Endothelial cell of umbilical vein (primary cell): ENCODE measurements at regions not wholly inside any gene's neighbourhood (a gene's known extent, or its start where the extent isn't known, plus 50 kb on each side); places are given as distances from the start of the nearest gene placed in this dataset.

Experiments
- BruUV-seq: library from RNA; stranded (reverse); fragments of 400-500 nt; replicated peaks from 2 replicates; lab custom pipeline; 2021; lab: Mats Ljungman, UMichigan
- CTCF ChIA-PET: fragments of 300-600, 350-600 bp; sonication (Branson Sonifier 250); formaldehyde crosslinking; loops from one replicate; lab custom pipeline; 2021; ENCODE audit warnings: antibody characterized with exemption, inconsistent platforms; lab: Charles Lee
- POLR2A ChIA-PET: fragments of 300-600, 350-600 bp; sonication (Branson Sonifier 250); formaldehyde crosslinking; loops from one replicate; lab custom pipeline; 2021; ENCODE audit warnings: antibody characterized with exemption, inconsistent platforms; lab: Charles Lee
- DNase-seq: peaks from one replicate; pipeline ENCODE4 v3.0.0-alpha.2; 2011; ENCODE audit warnings: low read depth, low spot score
- FAIRE-seq: peaks from 2 replicates; lab custom pipeline; 2011; peaks lifted over from hg19 to GRCh38; lab: Jason Lieb, UNC
- H2AFZ ChIP-seq: 2 replicates; pipeline ENCODE4 v1.6.0; 2012; ENCODE audit warnings: low read depth, low read length, control low read depth, inconsistent platforms
- H3K27ac ChIP-seq: 2 replicates; pipeline ENCODE4 v1.5.1; 2011; ENCODE audit warnings: low read depth, mild to moderate bottlenecking, control low read depth, low read length, moderate library complexity; ENCODE audit not compliant: insufficient read depth
- H3K27me3 ChIP-seq, 2 experiments: 2 replicates each; pipeline versions ENCODE4 v1.6.0 to v1.6.1; 2011; ENCODE audit warnings: low read length in 2 of 2, mixed read lengths in 1 of 2; ENCODE audit not compliant: control insufficient read depth in 2 of 2, insufficient read depth in 2 of 2
- H3K36me3 ChIP-seq, 2 experiments: 2 replicates in 1 of 2; 3 replicates in 1 of 2; pipeline ENCODE4 v1.5.1; 2011; ENCODE audit warnings: low read length in 2 of 2, mild to moderate bottlenecking in 1 of 2, moderate library complexity in 1 of 2; ENCODE audit not compliant: control insufficient read depth in 2 of 2, insufficient read depth in 2 of 2; ENCODE audit errors: extremely low read depth in 1 of 2
- H3K4me1 ChIP-seq: 3 replicates; pipeline ENCODE4 v1.5.1; 2011; ENCODE audit warnings: mild to moderate bottlenecking, low read length; ENCODE audit not compliant: control insufficient read depth, insufficient read depth; ENCODE audit errors: extremely low read depth
- H3K4me2 ChIP-seq: 2 replicates; pipeline ENCODE4 v1.6.1; 2011; ENCODE audit warnings: low read length, control low read depth, mixed read lengths; ENCODE audit not compliant: insufficient read depth
- H3K4me3 ChIP-seq, 3 experiments: fragments of 200-600 bp in 1 of 3; sonication (generic), shearing (Covaris generic) in 1 of 3; replicated peaks in 1 of 3; 2 replicates each; pipeline ENCODE4 v1.5.1; 2011 to 2016; ENCODE audit warnings: control low read depth in 3 of 3, low read length in 3 of 3, mild to moderate bottlenecking in 2 of 3, inconsistent platforms in 1 of 3, low read depth in 1 of 3, moderate library complexity in 1 of 3; ENCODE audit not compliant: insufficient read depth in 1 of 3
- H3K79me2 ChIP-seq: 2 replicates; pipeline ENCODE4 v1.6.0; 2012; ENCODE audit warnings: low read length, inconsistent platforms; ENCODE audit not compliant: control insufficient read depth, insufficient read depth
- H3K9ac ChIP-seq: replicated peaks from 2 replicates; pipeline ENCODE3; 2011; ENCODE audit warnings: low read length, control low read depth; ENCODE audit not compliant: insufficient read depth; ENCODE audit errors: extremely low read depth
- H3K9me1 ChIP-seq: replicated peaks from 3 replicates; pipeline ENCODE4 v1.6.0; 2011; ENCODE audit warnings: mild to moderate bottlenecking, low read length; ENCODE audit not compliant: control insufficient read depth, insufficient read depth; ENCODE audit errors: extremely low read depth
- H3K9me3 ChIP-seq: replicated peaks from 2 replicates; pipeline ENCODE4 v1.5.1; 2012; ENCODE audit warnings: low read length, inconsistent platforms; ENCODE audit not compliant: control insufficient read depth, insufficient read depth
- H4K20me1 ChIP-seq: replicated peaks from 2 replicates; pipeline ENCODE3; 2011; ENCODE audit warnings: mild to moderate bottlenecking, low read length; ENCODE audit not compliant: control insufficient read depth, insufficient read depth; ENCODE audit errors: extremely low read depth
- CTCF ChIP-seq, 2 donors: IDR thresholded peaks; 1 replicate in 1 of 2; 2 replicates in 1 of 2; pipeline ENCODE4 v1.5.1; 2011; ENCODE audit warnings: low read length in 2 of 2, mild to moderate bottlenecking in 2 of 2, moderate library complexity in 2 of 2, control low read depth in 1 of 2, inconsistent platforms in 1 of 2, low read depth in 1 of 2; ENCODE audit not compliant: insufficient read depth in 1 of 2; ENCODE audit errors: extremely low read depth in 1 of 2
- EZH2 ChIP-seq: IDR thresholded peaks from 2 replicates; pipeline ENCODE4 v1.6.1; 2012; ENCODE audit warnings: borderline replicate concordance, low read depth, mild to moderate bottlenecking, moderate library complexity, low read length, inconsistent platforms; ENCODE audit not compliant: severe bottlenecking
- FOS ChIP-seq: IDR thresholded peaks from 2 replicates; pipeline ENCODE4 v1.6.1; 2011; ENCODE audit warnings: mild to moderate bottlenecking, low read length, moderate library complexity, borderline replicate concordance; ENCODE audit not compliant: insufficient read depth
- GATA2 ChIP-seq: IDR thresholded peaks from 2 replicates; pipeline ENCODE4 v1.7.0; 2011; ENCODE audit warnings: low read depth, mild to moderate bottlenecking, moderate library complexity, mixed read lengths, low read length; ENCODE audit not compliant: insufficient read length, insufficient read depth
- JUN ChIP-seq: IDR thresholded peaks from 2 replicates; pipeline ENCODE4 v1.6.1; 2011; ENCODE audit warnings: borderline replicate concordance, low read depth; ENCODE audit not compliant: insufficient read length, insufficient read depth
- MAX ChIP-seq: IDR thresholded peaks from 2 replicates; pipeline ENCODE4 v1.6.1; 2011; ENCODE audit not compliant: insufficient read depth, insufficient read length
- MYC ChIP-seq: IDR thresholded peaks from one replicate; pipeline ENCODE4 v1.6.1; 2011; ENCODE audit warnings: mild to moderate bottlenecking, low read depth, low read length
- POLR2A ChIP-seq: IDR thresholded peaks from 2 replicates; pipeline ENCODE4 v1.6.1; 2012; ENCODE audit warnings: low read depth, mild to moderate bottlenecking, control low read depth, low read length
- POLR2AphosphoS5 ChIP-seq: IDR thresholded peaks from 2 replicates; pipeline ENCODE4 v1.6.1; 2012; ENCODE audit warnings: low read depth, mild to moderate bottlenecking, control low read depth, low read length, moderate library complexity; ENCODE audit not compliant: insufficient read depth
- dilution Hi-C: fragments of 300-500 bp; cut with MboI; formaldehyde crosslinking; loops from one replicate; pipeline ENCODE4 v1.15.0; 2019; ENCODE audit warnings: low sequenced_read_pairs; ENCODE audit not compliant: extremely low pct_ligation_motif_present
- intact Hi-C: fragments of 100-400 bp; cut with micrococcal nuclease; formaldehyde crosslinking; loops from one replicate; pipeline ENCODE4 v1.10.0; 2022

- FAIRE-seq = no peak
These were observed 696.3 kb upstream of the SLC10A2 start for GRCh38 chr13:103762523-103762922.

GRCh38 chr13:103759361-103759760 lies 693.1 kb upstream of the SLC10A2 start:
- no peaks in the 10 kb centered on the region for H3K4me1 ChIP-seq
- no peaks in the 10 kb centered on the region for H3K27me3 ChIP-seq
- BruUV-seq = no TSS peak
- FAIRE-seq = no peak
- H3K79me2 ChIP-seq = no peaks in the 10 kb centered on the region
- no peak overlapping the region for H3K4me2 ChIP-seq
- no peaks in the 10 kb centered on the region for H3K9me1 ChIP-seq
- no peak overlapping the region for H2AFZ ChIP-seq
- no peaks in the 10 kb centered on the region for H4K20me1 ChIP-seq
- intact Hi-C loops = no loop called here
- no peak for TF ChIP-seq MAX
- no peak for TF ChIP-seq GATA2
- no peak for TF ChIP-seq CTCF (IDR thresholded peaks at IDR 0.05; ENCODE audit: extremely low read depth in 1 of 2, insufficient read depth in 1 of 2, low read depth in 1 of 2, low read length in 2 of 2)
- TF ChIP-seq FOS = no peak
- TF ChIP-seq MYC = no peak
- TF ChIP-seq EZH2 = no peak
- no peak for TF ChIP-seq POLR2AphosphoS5
- no peak for TF ChIP-seq JUN
- TF ChIP-seq POLR2A = no peak
- H3K36me3 ChIP-seq = no peaks in the 10 kb centered on the region
- H3K27ac ChIP-seq = no peak overlapping the region
- dilution Hi-C loops = no loop called here
- no peak for DNase-seq
- H3K9me3 ChIP-seq = no peaks in the 10 kb centered on the region
- ChIA-PET POLR2A (no interaction called here), CTCF (no interaction called here)
- no peak overlapping the region for H3K9ac ChIP-seq
- no peak overlapping the region for H3K4me3 ChIP-seq

More at GRCh38 chr13:103762523-103762922, 696.3 kb upstream of the SLC10A2 start:
- no peaks in the 10 kb centered on the region for H3K79me2 ChIP-seq
- H3K27ac ChIP-seq = no peak overlapping the region
- H3K4me3 ChIP-seq = no peak overlapping the region
- H3K27me3 ChIP-seq = no peaks in the 10 kb centered on the region
- intact Hi-C loops (no loop called here), dilution Hi-C loops (no loop called here)
- BruUV-seq = no TSS peak
- H3K4me1 ChIP-seq = no peaks in the 10 kb centered on the region
- no peak for DNase-seq
- TF ChIP-seq POLR2A (no peak), MYC (no peak), EZH2 (no peak), CTCF (IDR thresholded peaks at IDR 0.05; ENCODE audit: extremely low read depth in 1 of 2, insufficient read depth in 1 of 2, low read depth in 1 of 2, low read length in 2 of 2) (no peak)
- CTCF ChIA-PET = interaction anchor here (1.6 kb wide), 1 partner anchor 31 kb away, joined by 3 read pairs; no protein-coding TSS in a partner anchor
- no peaks in the 10 kb centered on the region for H3K9me3 ChIP-seq
- no peaks in the 10 kb centered on the region for H3K9me1 ChIP-seq
- H4K20me1 ChIP-seq = no peaks in the 10 kb centered on the region
- no peak overlapping the region for H3K4me2 ChIP-seq
- H3K36me3 ChIP-seq = no peaks in the 10 kb centered on the region
- H3K9ac ChIP-seq = no peak overlapping the region
- no peak overlapping the region for H2AFZ ChIP-seq
- POLR2A ChIA-PET = no interaction called here
